ENCODE measurements at regions not wholly inside any gene's neighbourhood (a gene's known extent, or its start where the extent isn't known, plus 50 kb on each side); places are given as distances from the start of the nearest gene placed in this dataset.

DNA sequence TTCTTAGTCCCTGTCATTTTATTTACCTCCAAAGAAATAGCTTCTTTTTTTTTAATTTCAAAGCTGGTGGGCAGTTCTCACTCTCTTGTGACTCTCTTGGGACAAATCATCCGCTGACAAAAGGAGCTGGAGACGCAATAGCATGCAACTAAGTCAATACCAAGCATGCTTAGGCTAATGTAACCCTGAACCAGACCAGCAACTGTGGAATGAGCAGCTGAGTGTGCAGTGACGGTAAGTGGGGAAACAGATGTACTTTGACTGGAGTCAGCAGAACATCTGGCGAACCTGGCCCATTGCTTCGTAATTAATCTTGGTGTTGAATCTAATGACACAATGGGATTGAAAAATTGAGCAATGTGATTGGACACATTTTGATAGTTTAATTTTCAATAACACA lies 280.7 kb upstream of the PLXNA2 start:
- ChIA-PET CTCF (no interaction called here), POLR2A (no interaction called here)
- TF ChIP-seq LEF1 (IDR thresholded peaks at IDR 0.05; ENCODE audit: borderline replicate concordance): no peak
- no peak for TF ChIP-seq ELF4 (IDR thresholded peaks at IDR 0.05)
- no peak for TF ChIP-seq TARDBP (IDR thresholded peaks at IDR 0.05)
- no peak for DNase-seq (ENCODE audit: extremely low spot score)

DNA sequence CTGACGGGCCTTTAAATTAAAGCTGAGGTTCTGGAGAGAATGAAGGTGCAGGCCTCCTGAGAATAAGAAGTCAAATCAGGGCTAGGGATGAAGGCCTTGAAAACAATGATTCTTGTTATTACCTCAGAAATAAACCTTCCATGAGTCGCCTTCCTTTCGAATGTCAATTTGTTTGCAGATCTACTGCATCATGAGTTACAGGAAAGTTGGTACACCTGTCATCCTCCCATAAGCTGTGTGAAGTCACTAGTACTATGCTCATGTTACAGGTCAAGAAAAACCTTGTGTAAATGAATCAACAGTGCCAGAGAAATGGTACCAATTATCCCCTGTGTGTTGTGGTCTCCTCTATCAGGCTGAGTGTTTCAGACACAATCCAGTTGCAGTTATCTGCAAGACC lies 281.2 kb upstream of the PLXNA2 start:
- ChIA-PET POLR2A (no interaction called here), CTCF (interaction anchor here (0.6 kb wide), 1 partner anchor 116 kb away, joined by 3 read pairs; no protein-coding TSS in a partner anchor)
- DNase-seq (ENCODE audit: extremely low spot score): no peak

DNA sequence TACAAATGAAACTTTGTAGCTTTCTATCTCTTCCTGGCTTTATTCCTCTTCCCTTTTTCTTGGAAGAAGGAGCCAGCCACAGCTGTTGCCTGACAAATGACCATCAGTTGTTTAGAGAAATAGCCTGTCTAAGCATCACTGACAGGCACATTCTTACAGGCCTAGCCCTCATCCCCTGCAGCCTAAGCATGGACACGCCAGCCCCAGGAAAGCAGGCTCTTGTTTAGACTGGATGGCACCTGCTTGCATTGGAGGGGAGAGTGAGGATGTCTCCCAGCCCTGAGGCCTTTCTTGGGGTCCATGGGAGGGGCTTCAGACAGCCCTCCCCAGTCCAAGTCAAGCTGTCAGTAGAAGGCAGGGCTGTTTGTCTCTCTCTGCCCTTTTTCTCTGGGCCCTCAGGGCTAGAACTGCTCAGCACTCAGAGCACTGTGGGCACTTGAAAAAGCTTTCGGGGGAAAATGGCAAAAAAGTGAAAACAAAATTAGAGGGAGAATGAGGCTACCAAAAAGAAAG lies 282.5 kb upstream of the PLXNA2 start:
- ChIA-PET CTCF (no interaction called here), POLR2A (no interaction called here)
- TF ChIP-seq L3MBTL2 (conservative IDR thresholded peaks at IDR 0.05) (no peak), FOXM1 (IDR thresholded peaks at IDR 0.05; ENCODE audit: borderline replicate concordance) (no peak), SUZ12 (IDR thresholded peaks at IDR 0.05) (no peak)
- TF ChIP-seq, protein P1, sequence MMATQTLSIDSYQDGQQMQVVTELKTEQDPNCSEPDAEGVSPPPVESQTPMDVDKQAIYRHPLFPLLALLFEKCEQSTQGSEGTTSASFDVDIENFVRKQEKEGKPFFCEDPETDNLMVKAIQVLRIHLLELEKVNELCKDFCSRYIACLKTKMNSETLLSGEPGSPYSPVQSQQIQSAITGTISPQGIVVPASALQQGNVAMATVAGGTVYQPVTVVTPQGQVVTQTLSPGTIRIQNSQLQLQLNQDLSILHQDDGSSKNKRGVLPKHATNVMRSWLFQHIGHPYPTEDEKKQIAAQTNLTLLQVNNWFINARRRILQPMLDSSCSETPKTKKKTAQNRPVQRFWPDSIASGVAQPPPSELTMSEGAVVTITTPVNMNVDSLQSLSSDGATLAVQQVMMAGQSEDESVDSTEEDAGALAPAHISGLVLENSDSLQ (IDR thresholded peaks at IDR 0.05): no peak
- DNase-seq (ENCODE audit: extremely low spot score): no peak

More for the DNA sequence above, 281.2 kb upstream of the PLXNA2 start:
- no peak for TF ChIP-seq SUZ12 (IDR thresholded peaks at IDR 0.05)
- TF ChIP-seq ARNT (IDR thresholded peaks at IDR 0.05): no peak
- no peak for TF ChIP-seq NFRKB (IDR thresholded peaks at IDR 0.05)
- TF ChIP-seq L3MBTL2 (conservative IDR thresholded peaks at IDR 0.05): no peak
- no peak for TF ChIP-seq ZNF384 (IDR thresholded peaks at IDR 0.05)
- no peak for TF ChIP-seq BHLHE40 (IDR thresholded peaks at IDR 0.05; ENCODE audit: borderline replicate concordance)
- no peak for TF ChIP-seq ELF4 (IDR thresholded peaks at IDR 0.05)
- TF ChIP-seq HDGF (IDR thresholded peaks at IDR 0.05; ENCODE audit: borderline replicate concordance): no peak

DNA sequence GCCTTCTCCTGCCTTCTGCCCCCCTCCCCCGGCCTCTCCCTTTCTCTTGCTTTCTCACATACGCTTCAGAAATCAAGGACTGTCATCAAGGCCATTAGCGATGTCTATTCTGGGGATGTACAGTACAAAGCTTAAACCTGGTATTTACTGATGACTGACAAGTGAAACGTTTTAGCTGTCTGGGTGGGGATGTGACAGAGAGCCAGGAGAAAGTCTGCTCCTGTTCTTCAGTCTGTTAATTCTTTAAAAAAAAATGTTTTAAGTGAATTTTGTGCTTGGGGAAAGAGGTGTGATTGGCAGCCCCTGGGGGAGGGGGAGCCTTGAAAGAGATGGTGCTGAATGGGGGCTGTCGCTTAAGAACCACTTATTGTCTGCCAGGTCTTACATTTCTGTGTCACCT lies 283.0 kb upstream of the PLXNA2 start:
- no peak for DNase-seq (ENCODE audit: extremely low spot score)
- ChIA-PET POLR2A (no interaction called here), CTCF (no interaction called here)
- TF ChIP-seq ELF4 (IDR thresholded peaks at IDR 0.05) (no peak), TARDBP (IDR thresholded peaks at IDR 0.05) (no peak), FOXM1 (IDR thresholded peaks at IDR 0.05; ENCODE audit: borderline replicate concordance) (no peak), LEF1 (IDR thresholded peaks at IDR 0.05; ENCODE audit: borderline replicate concordance) (no peak), NFRKB (IDR thresholded peaks at IDR 0.05) (no peak), HDGF (IDR thresholded peaks at IDR 0.05; ENCODE audit: borderline replicate concordance) (no peak), SUZ12 (IDR thresholded peaks at IDR 0.05) (no peak), BHLHE40 (IDR thresholded peaks at IDR 0.05; ENCODE audit: borderline replicate concordance) (no peak), CTBP1 (IDR thresholded peaks at IDR 0.05; ENCODE audit: borderline replicate concordance) (no peak), FOXA1 (IDR thresholded peaks at IDR 0.05) (no peak), FOXK2 (IDR thresholded peaks at IDR 0.05) (no peak), L3MBTL2 (conservative IDR thresholded peaks at IDR 0.05) (no peak), ARNT (IDR thresholded peaks at IDR 0.05) (no peak), SP1 (IDR thresholded peaks at IDR 0.05) (no peak), ZNF384 (IDR thresholded peaks at IDR 0.05) (no peak)
- TF ChIP-seq, protein P1 (IDR thresholded peaks at IDR 0.05): no peak

DNA sequence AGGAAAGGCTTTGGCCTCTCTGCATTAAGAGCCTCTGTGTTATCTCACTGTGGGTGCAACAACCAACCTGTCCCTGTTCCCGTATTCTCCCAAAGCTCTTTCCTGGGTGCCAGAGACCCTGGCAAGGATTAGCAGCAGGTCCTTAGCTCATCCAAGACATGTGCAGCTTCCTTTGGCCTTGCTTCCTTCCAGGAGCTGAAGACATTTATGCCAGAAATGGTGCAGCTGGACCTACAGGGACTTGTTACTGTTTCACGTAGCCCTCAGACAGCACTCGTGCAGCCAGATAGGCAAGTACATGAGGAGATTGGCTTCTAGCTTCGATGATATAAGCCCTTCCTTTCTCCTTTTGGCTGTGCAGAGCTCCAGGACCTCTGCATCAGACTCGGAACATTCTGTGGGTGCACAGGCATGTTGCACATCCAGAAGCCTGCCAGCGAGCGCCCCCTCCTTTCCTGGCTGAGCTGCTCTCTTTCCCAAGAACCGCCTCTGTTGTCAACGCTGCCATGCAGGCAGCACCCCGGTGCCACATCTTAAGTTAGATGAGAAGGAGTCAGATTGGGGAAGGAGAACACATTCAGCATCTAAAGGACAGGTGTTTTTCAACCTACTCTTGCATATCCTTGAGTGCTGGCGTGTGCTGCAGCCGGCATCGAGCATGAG lies 284.5 kb upstream of the PLXNA2 start:
- CTCF ChIA-PET: no interaction called here
- no peak for DNase-seq (ENCODE audit: extremely low spot score)
- POLR2A ChIA-PET: no interaction called here
- TF ChIP-seq FOXK2 (IDR thresholded peaks at IDR 0.05) (no peak), L3MBTL2 (conservative IDR thresholded peaks at IDR 0.05) (no peak), HDGF (IDR thresholded peaks at IDR 0.05; ENCODE audit: borderline replicate concordance) (no peak), CTBP1 (IDR thresholded peaks at IDR 0.05; ENCODE audit: borderline replicate concordance) (no peak), SUZ12 (IDR thresholded peaks at IDR 0.05) (no peak), TARDBP (IDR thresholded peaks at IDR 0.05) (no peak), ELF4 (IDR thresholded peaks at IDR 0.05) (no peak), NFRKB (IDR thresholded peaks at IDR 0.05) (no peak), FOXM1 (IDR thresholded peaks at IDR 0.05; ENCODE audit: borderline replicate concordance) (no peak), FOXA1 (IDR thresholded peaks at IDR 0.05) (no peak), SP1 (IDR thresholded peaks at IDR 0.05) (no peak), ZNF384 (IDR thresholded peaks at IDR 0.05) (no peak), LEF1 (IDR thresholded peaks at IDR 0.05; ENCODE audit: borderline replicate concordance) (no peak), ARNT (IDR thresholded peaks at IDR 0.05) (no peak), BHLHE40 (IDR thresholded peaks at IDR 0.05; ENCODE audit: borderline replicate concordance) (no peak)
- TF ChIP-seq, protein P1 (IDR thresholded peaks at IDR 0.05): no peak

DNA sequence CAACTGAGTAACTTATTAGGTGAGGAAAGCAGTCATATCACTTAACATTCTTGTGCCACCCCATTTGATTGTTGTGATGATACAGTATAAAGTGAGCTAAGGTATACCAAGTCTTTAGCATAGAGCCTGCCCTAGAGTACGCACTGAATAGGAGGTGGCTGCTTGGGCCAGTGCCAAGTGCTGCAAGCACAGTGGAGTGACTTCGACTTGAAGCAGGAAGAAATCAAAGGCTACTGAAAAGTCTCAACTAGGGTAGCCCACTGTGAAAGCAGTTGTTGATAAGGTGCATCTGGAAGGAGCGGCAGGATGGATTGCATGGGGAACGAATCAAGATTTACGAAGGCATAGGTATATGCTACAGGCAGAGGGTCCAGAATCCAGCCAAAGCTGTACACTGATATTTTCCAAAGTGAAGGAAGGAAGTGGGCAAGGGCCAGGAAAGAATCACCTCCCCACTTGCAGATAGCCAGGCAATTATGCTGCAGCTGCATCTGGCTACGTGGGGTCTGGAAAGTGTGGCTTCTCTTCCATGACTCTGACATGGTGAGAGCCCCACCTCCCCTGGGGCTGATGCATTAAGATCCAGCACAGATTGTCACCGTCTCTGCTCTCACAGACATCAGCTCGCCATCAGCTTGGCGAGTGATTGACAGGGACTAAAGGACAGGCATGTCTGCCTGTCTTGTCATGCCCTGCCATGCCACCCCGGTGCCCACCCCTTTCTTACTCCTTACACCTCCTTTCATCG lies 287.0 kb upstream of the PLXNA2 start:
- TF ChIP-seq LEF1 (IDR thresholded peaks at IDR 0.05; ENCODE audit: borderline replicate concordance): no peak
- TF ChIP-seq, protein P1 (IDR thresholded peaks at IDR 0.05): peak; percentile 24; the same call in 1 of the 2 replicates
- ChIA-PET POLR2A (no interaction called here), CTCF (no interaction called here)
- no peak for DNase-seq (ENCODE audit: extremely low spot score)
